ENCODE measurements at regions not wholly inside any gene's neighbourhood (a gene's known extent, or its start where the extent isn't known, plus 50 kb on each side); places are given as distances from the start of the nearest gene placed in this dataset.

GRCh38 chr9:79237861-79238260 is 333.9 kb upstream of the TLE4 start:
- no peak overlapping the region for H3K4me3 ChIP-seq (ENCODE audit: low read depth, low read length)
- TF ChIP-seq CTCF (IDR thresholded peaks at IDR 0.05; ENCODE audit: low read depth, low read length): no peak

- H3K4me3 ChIP-seq (ENCODE audit: low read depth, low read length): no peak overlapping the region
Observed at GRCh38 chr9:79240774-79241173, 331.0 kb upstream of the TLE4 start.

GRCh38 chr9:79242489-79242888 is 329.3 kb upstream of the TLE4 start:
- no peak for TF ChIP-seq CTCF (IDR thresholded peaks at IDR 0.05; ENCODE audit: low read depth, low read length)
- no peak overlapping the region for H3K4me3 ChIP-seq (ENCODE audit: low read depth, low read length)

More at GRCh38 chr9:79240774-79241173, 331.0 kb upstream of the TLE4 start:
- TF ChIP-seq CTCF (IDR thresholded peaks at IDR 0.05; ENCODE audit: low read depth, low read length): no peak

GRCh38 chr9:79246170-79246569 is 325.6 kb upstream of the TLE4 start:
- TF ChIP-seq CTCF (IDR thresholded peaks at IDR 0.05; ENCODE audit: low read depth, low read length): no peak
- no peak overlapping the region for H3K4me3 ChIP-seq (ENCODE audit: low read depth, low read length)

- H3K4me3 ChIP-seq (ENCODE audit: low read depth, low read length): no peak overlapping the region
- TF ChIP-seq CTCF (IDR thresholded peaks at IDR 0.05; ENCODE audit: low read depth, low read length): no peak
Observed at GRCh38 chr9:79247021-79247420, 324.7 kb upstream of the TLE4 start.

GRCh38 chr9:79250806-79251205 is 321.0 kb upstream of the TLE4 start:
- H3K4me3 ChIP-seq (ENCODE audit: low read depth, low read length): no peak overlapping the region

More at GRCh38 chr9:79250806-79251205, 321.0 kb upstream of the TLE4 start:
- no peak for TF ChIP-seq CTCF (IDR thresholded peaks at IDR 0.05; ENCODE audit: low read depth, low read length)
